ENCODE measurements at regions not wholly inside any gene's neighbourhood (a gene's known extent, or its start where the extent isn't known, plus 50 kb on each side); places are given as distances from the start of the nearest gene placed in this dataset.
"Not testable (repeated sequence)": the region's sequence is repeated elsewhere in the genome, so short reads cannot be mapped to it uniquely, and the experiment has no call there.

GRCh38 chr5:152046361-152046760 lies 121.7 kb upstream of the GLRA1 start:
- DNase-seq (ENCODE audit: low spot score), result no peak

GRCh38 chr5:152038856-152039255 lies 114.2 kb upstream of the GLRA1 start:
- DNase-seq (ENCODE audit: low spot score), result not testable (repeated sequence)

- not testable (repeated sequence) for DNase-seq (ENCODE audit: low spot score)
These were observed 101.8 kb upstream of the GLRA1 start for GRCh38 chr5:152026328-152027024.

GRCh38 chr5:152016421-152016820 lies 91.8 kb upstream of the GLRA1 start:
- DNase-seq (ENCODE audit: low spot score), result no peak

GRCh38 chr5:152007653-152008335 lies 83.1 kb upstream of the GLRA1 start:
- no peak for DNase-seq (ENCODE audit: low spot score)

GRCh38 chr5:152004095-152004494 lies 79.4 kb upstream of the GLRA1 start:
- DNase-seq (ENCODE audit: low spot score), result no peak

Measured in AG08395 (cell line).